Trophoblast cell (in vitro differentiated cells and primary cell): ENCODE measurements at regions not wholly inside any gene's neighbourhood (a gene's known extent, or its start where the extent isn't known, plus 50 kb on each side); places are given as distances from the start of the nearest gene placed in this dataset.

Experiments used
- DNase-seq, 2 donors: peaks; one replicate each; pipeline ENCODE4 v3.0.0-alpha.2; 2016
- H2AFZ ChIP-seq: 2 replicates; pipeline ENCODE4 v1.6.1; 2013; ENCODE audit warnings: low read length, moderate library complexity, mild to moderate bottlenecking; ENCODE audit not compliant: insufficient read depth, poor library complexity
- H2AK5ac ChIP-seq: 2 replicates; pipeline ENCODE4 v1.6.1; 2013; ENCODE audit warnings: mild to moderate bottlenecking, low read length
- H2BK120ac ChIP-seq: 2 replicates; pipeline ENCODE4 v1.6.1; 2013; ENCODE audit warnings: low read length, mild to moderate bottlenecking, moderate library complexity; ENCODE audit not compliant: insufficient read depth, poor library complexity
- H2BK12ac ChIP-seq: 2 replicates; pipeline ENCODE4 v1.6.1; 2013; ENCODE audit warnings: mild to moderate bottlenecking, low read length, moderate library complexity
- H2BK5ac ChIP-seq: 2 replicates; pipeline ENCODE4 v1.6.1; 2013; ENCODE audit warnings: low read length, low read depth, moderate library complexity, mild to moderate bottlenecking; ENCODE audit not compliant: poor library complexity
- H3K14ac ChIP-seq: 2 replicates; pipeline ENCODE4 v1.6.1; 2013; ENCODE audit warnings: mild to moderate bottlenecking, low read length
- H3K18ac ChIP-seq: 2 replicates; pipeline ENCODE4 v1.6.1; 2013; ENCODE audit warnings: mild to moderate bottlenecking, low read length
- H3K23ac ChIP-seq: 2 replicates; pipeline ENCODE4 v1.6.1; 2013; ENCODE audit warnings: low read length
- H3K27ac ChIP-seq: 2 replicates; pipeline ENCODE4 v1.5.1; 2013; ENCODE audit warnings: low read depth, mild to moderate bottlenecking, inconsistent platforms, low read length, moderate library complexity
- H3K27me3 ChIP-seq: 2 replicates; pipeline ENCODE4 v1.6.1; 2013; ENCODE audit warnings: inconsistent platforms, mild to moderate bottlenecking, low read length, moderate library complexity; ENCODE audit not compliant: insufficient read depth
- H3K36me3 ChIP-seq, 2 experiments: 1 replicate in 1 of 2; 2 replicates in 1 of 2; pipeline ENCODE4 v1.6.1; 2013; ENCODE audit warnings: low read length in 2 of 2, mild to moderate bottlenecking in 2 of 2, moderate library complexity in 1 of 2; ENCODE audit not compliant: insufficient read depth in 2 of 2, control insufficient read depth in 1 of 2
- H3K4ac ChIP-seq: 2 replicates; pipeline ENCODE4 v1.6.1; 2013; ENCODE audit warnings: low read depth, mild to moderate bottlenecking, low read length, moderate library complexity
- H3K4me1 ChIP-seq, 2 experiments: 1 replicate in 1 of 2; 2 replicates in 1 of 2; pipeline ENCODE4 v1.6.1; 2013; ENCODE audit warnings: low read length in 2 of 2, mild to moderate bottlenecking in 2 of 2, moderate library complexity in 1 of 2; ENCODE audit not compliant: insufficient read depth in 2 of 2, control insufficient read depth in 1 of 2
- H3K4me2 ChIP-seq: 2 replicates; pipeline ENCODE4 v1.6.1; 2013; ENCODE audit warnings: inconsistent platforms, mild to moderate bottlenecking, low read length, moderate library complexity
- H3K4me3 ChIP-seq: 2 replicates; pipeline ENCODE4 v1.5.1; 2013; ENCODE audit warnings: mild to moderate bottlenecking, low read depth, low read length, inconsistent platforms
- H3K79me1 ChIP-seq: one replicate; pipeline ENCODE4 v1.6.1; 2013; ENCODE audit warnings: low read length
- H3K79me2 ChIP-seq: 2 replicates; pipeline ENCODE4 v1.6.1; 2013; ENCODE audit warnings: low read length, mild to moderate bottlenecking; ENCODE audit not compliant: control insufficient read depth, insufficient read depth, poor library complexity
- H3K9ac ChIP-seq: 2 replicates; pipeline ENCODE4 v1.6.1; 2013; ENCODE audit warnings: mild to moderate bottlenecking, low read length
- H3K9me3 ChIP-seq: 2 replicates; pipeline ENCODE4 v1.6.1; 2013; ENCODE audit warnings: low read depth, mild to moderate bottlenecking, control low read depth, inconsistent platforms, low read length; ENCODE audit not compliant: insufficient read depth
- H4K12ac ChIP-seq: 2 replicates; pipeline ENCODE4 v1.6.1; 2013; ENCODE audit warnings: low read depth, mild to moderate bottlenecking, low read length, moderate library complexity
- H4K8ac ChIP-seq: 2 replicates; pipeline ENCODE4 v1.6.1; 2013; ENCODE audit warnings: low read depth, mild to moderate bottlenecking, low read length, moderate library complexity
- H4K91ac ChIP-seq: one replicate; pipeline ENCODE4 v1.6.1; 2013; ENCODE audit warnings: low read depth, mild to moderate bottlenecking, low read length, moderate library complexity
- WGBS: extraction: QIAGEN DNeasy Blood & Tissue Kit; methylation state at CpG from one replicate; pipeline ENCODE4 v1.1.7; 2013; ENCODE audit warnings: missing lambda C conversion rate; ENCODE audit not compliant: insufficient read length, insufficient coverage; ENCODE audit errors: extremely low coverage; 5-methylcytosine and 5-hydroxymethylcytosine counted together

DNA sequence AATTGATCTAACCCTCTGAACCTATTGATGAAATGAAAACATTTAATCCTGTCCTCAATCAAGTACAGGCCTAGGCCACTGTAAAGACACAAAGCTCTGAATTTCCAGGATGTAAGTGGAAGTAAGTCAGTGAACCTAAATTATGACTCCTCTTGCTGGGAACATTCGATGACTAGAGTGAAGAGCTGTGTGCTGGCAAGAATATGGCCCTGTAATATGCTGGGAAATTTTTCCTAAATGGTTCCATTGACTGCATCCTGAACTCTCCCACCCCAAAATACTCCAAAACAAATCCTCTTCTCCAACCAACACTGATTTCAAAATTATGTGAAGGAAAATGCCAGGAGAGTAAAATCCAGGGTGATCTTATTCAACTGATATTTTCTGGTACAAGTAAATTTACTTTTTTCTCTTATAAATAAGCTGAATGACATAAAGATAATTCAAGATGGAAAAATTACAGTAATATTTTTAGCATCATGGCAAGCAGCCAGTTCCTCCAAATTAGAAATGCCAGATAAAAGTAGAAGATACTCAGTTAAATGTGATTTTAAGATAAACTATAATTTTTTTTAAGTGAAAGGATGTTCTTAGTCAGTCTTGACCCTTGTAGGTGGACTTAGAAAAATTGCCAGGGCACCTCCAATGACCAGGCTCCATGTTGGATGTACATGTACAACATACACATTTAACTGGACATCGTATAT lies 269.4 kb downstream of the PTGER3 start:
- no peak overlapping the region for H3K9ac ChIP-seq

DNA sequence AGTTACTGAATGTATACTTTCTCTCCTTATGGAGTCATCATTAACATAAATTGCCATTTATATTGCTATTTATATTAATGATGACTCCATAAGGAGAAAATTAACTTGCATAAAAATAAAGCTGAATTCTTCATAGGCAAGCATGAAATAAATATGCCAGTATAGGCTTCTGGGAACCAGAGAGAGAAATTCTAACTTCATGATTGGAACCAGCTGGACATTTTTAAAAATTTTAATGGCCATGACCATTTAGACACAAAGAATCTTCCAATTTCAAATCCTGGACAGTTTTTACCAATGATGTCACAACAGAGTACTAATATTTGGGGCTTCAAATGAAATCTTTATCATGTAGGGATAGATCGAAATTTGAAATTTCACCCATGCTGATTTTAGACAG lies 268.7 kb downstream of the PTGER3 start:
- H3K4me1 ChIP-seq, result no peaks in the 10 kb centered on the region
- H3K4me3 ChIP-seq, result no peak overlapping the region
- H2BK12ac ChIP-seq, result no peak overlapping the region
- H2BK5ac ChIP-seq, result no peak overlapping the region
- no peak overlapping the region for H3K9ac ChIP-seq
- H4K91ac ChIP-seq, result no peak overlapping the region
- H4K8ac ChIP-seq, result no peak overlapping the region
- H3K27ac ChIP-seq, result no peak overlapping the region
- H2AK5ac ChIP-seq, result no peak overlapping the region
- no peaks in the 10 kb centered on the region for H3K9me3 ChIP-seq
- no peak overlapping the region for H2BK120ac ChIP-seq
- H3K27me3 ChIP-seq, result no peaks in the 10 kb centered on the region
- H3K14ac ChIP-seq, result no peak overlapping the region
- no peak overlapping the region for H4K12ac ChIP-seq
- no peaks in the 10 kb centered on the region for H3K79me2 ChIP-seq
- no peak for DNase-seq
- H3K4ac ChIP-seq, result no peak overlapping the region
- no peak overlapping the region for H3K23ac ChIP-seq
- H2AFZ ChIP-seq, result no peak overlapping the region
- H3K18ac ChIP-seq, result no peak overlapping the region
- H3K79me1 ChIP-seq, result no peaks in the 10 kb centered on the region
- no CpG with 5 or more reads among the region's 1 CpG for WGBS
- H3K4me2 ChIP-seq, result no peak overlapping the region
- no peaks in the 10 kb centered on the region for H3K36me3 ChIP-seq

More for the DNA sequence above, 269.4 kb downstream of the PTGER3 start:
- Histone ChIP-seq H3K27ac (no peak overlapping the region), H2AFZ (no peak overlapping the region), H3K4ac (no peak overlapping the region), H3K79me2 (no peaks in the 10 kb centered on the region), H3K79me1 (no peaks in the 10 kb centered on the region), H3K27me3 (no peaks in the 10 kb centered on the region), H2BK5ac (no peak overlapping the region), H3K14ac (no peak overlapping the region), H3K4me3 (no peak overlapping the region), H3K36me3 (no peaks in the 10 kb centered on the region), H3K4me2 (no peak overlapping the region), H2BK12ac (no peak overlapping the region), H3K23ac (no peak overlapping the region), H4K91ac (no peak overlapping the region), H3K4me1 (no peaks in the 10 kb centered on the region), H3K18ac (no peak overlapping the region), H2BK120ac (no peak overlapping the region), H4K8ac (no peak overlapping the region), H3K9me3 (peaks cover 5% of the 10 kb centered on the region), H2AK5ac (no peak overlapping the region), H4K12ac (no peak overlapping the region)
- no peak for DNase-seq
- no CpG with 5 or more reads among the region's 2 CpGs for whole genome bisulfite sequencing

DNA sequence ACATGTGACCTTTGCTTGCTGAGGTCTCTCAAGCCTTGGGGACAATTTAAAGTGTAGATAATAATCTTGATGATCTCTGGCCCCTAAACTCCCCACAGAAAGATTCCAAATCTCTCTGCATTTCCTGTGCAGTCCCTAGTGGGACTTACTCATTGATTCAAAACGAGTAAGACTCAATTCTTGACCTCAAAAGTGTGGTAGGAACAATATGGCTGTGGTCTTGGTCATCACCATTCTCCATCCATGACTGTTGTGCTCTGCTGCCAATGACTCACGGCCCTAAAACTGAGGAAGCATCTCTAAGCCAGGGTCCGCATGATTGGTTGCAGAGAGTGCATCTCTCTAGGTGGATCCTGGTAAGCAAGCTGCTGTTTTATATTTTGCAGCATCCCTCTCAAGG lies 268.0 kb downstream of the PTGER3 start:
- Histone ChIP-seq H3K23ac (no peak overlapping the region), H3K4me2 (no peak overlapping the region), H3K9me3 (no peaks in the 10 kb centered on the region), H3K27ac (no peak overlapping the region), H3K4me3 (no peak overlapping the region), H3K18ac (no peak overlapping the region), H3K4me1 (no peaks in the 10 kb centered on the region), H2AK5ac (no peak overlapping the region), H4K12ac (no peak overlapping the region), H2AFZ (no peak overlapping the region), H3K14ac (no peak overlapping the region), H4K91ac (no peak overlapping the region), H3K79me2 (no peaks in the 10 kb centered on the region), H2BK12ac (no peak overlapping the region), H3K79me1 (no peaks in the 10 kb centered on the region), H4K8ac (no peak overlapping the region), H3K9ac (no peak overlapping the region), H2BK120ac (no peak overlapping the region), H3K27me3 (no peaks in the 10 kb centered on the region), H3K4ac (no peak overlapping the region), H2BK5ac (no peak overlapping the region), H3K36me3 (no peaks in the 10 kb centered on the region)
- no peak for DNase-seq
- WGBS, result no CpG with 5 or more reads among the region's 3 CpGs

DNA sequence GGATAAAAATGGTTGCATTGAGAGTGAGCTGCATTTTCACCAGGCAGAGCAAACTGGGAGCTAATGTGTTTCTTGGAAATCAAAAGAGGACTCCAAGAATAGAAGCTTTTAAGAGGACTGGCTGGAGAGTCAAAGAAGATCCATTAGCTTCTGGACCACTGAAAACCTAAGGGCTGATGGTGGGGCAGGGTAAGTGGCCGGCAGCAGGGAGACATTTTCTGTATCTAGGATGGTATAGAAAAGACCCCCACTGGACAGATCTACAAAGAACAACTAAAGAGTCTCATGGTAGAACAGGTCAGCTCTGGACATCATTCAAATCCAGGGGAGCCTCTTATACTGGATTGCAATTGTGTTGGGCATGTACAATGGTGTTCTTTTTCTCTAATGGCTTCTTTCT lies 262.3 kb downstream of the PTGER3 start:
- no peaks in the 10 kb centered on the region for H3K9me3 ChIP-seq

More for the DNA sequence above, 262.3 kb downstream of the PTGER3 start:
- H2AK5ac ChIP-seq, result no peak overlapping the region
- H3K14ac ChIP-seq, result no peak overlapping the region
- H3K79me2 ChIP-seq, result no peaks in the 10 kb centered on the region
- no peaks in the 10 kb centered on the region for H3K79me1 ChIP-seq
- H3K27me3 ChIP-seq, result no peaks in the 10 kb centered on the region
- H3K27ac ChIP-seq, result no peak overlapping the region
- no peak overlapping the region for H3K4ac ChIP-seq
- no peaks in the 10 kb centered on the region for H3K4me1 ChIP-seq
- H2AFZ ChIP-seq, result no peak overlapping the region
- no peak overlapping the region for H4K91ac ChIP-seq
- H3K18ac ChIP-seq, result no peak overlapping the region
- no peak overlapping the region for H3K23ac ChIP-seq
- no CpG with 5 or more reads among the region's 1 CpG for WGBS
- no peak overlapping the region for H3K4me2 ChIP-seq
- no peak overlapping the region for H3K9ac ChIP-seq
- H2BK5ac ChIP-seq, result no peak overlapping the region
- no peak for DNase-seq
- no peaks in the 10 kb centered on the region for H3K36me3 ChIP-seq
- H4K8ac ChIP-seq, result no peak overlapping the region
- H2BK120ac ChIP-seq, result no peak overlapping the region
- H2BK12ac ChIP-seq, result no peak overlapping the region
- no peak overlapping the region for H4K12ac ChIP-seq
- no peak overlapping the region for H3K4me3 ChIP-seq
